Duodenal mucosa (tissue), 2 donors: ENCODE measurements at regions not wholly inside any gene's neighbourhood (a gene's known extent, or its start where the extent isn't known, plus 50 kb on each side); places are given as distances from the start of the nearest gene placed in this dataset.
"Not testable (repeated sequence)": the region's sequence is repeated elsewhere in the genome, so short reads cannot be mapped to it uniquely, and the experiment has no call there.

ENCODE experiments used
- H3K27ac ChIP-seq: one replicate; pipeline ENCODE4 v1.7.0; 2013; ENCODE audit warnings: low read depth, low read length
- H3K27me3 ChIP-seq, 2 donors: one replicate each; pipeline ENCODE4 v1.7.0; 2013; ENCODE audit warnings: low read length in 2 of 2, control low read depth in 1 of 2; ENCODE audit not compliant: insufficient read depth in 2 of 2, control insufficient read depth in 1 of 2
- H3K36me3 ChIP-seq, 2 donors: one replicate each; pipeline ENCODE4 v1.7.0; 2013; ENCODE audit warnings: low read length in 2 of 2, control low read depth in 1 of 2; ENCODE audit not compliant: insufficient read depth in 2 of 2, control insufficient read depth in 1 of 2
- H3K4me1 ChIP-seq, 2 donors: one replicate each; pipeline ENCODE4 v1.7.0; 2013; ENCODE audit warnings: low read length in 2 of 2, control low read depth in 1 of 2; ENCODE audit not compliant: insufficient read depth in 2 of 2, control insufficient read depth in 1 of 2
- H3K4me3 ChIP-seq, 2 donors: one replicate each; pipeline ENCODE4 v1.7.0; 2013; ENCODE audit warnings: low read length in 2 of 2, low read depth in 1 of 2
- H3K9ac ChIP-seq, 2 donors: one replicate each; pipeline ENCODE4 v1.7.0; 2013; ENCODE audit warnings: low read length in 2 of 2, low read depth in 1 of 2
- H3K9me3 ChIP-seq, 2 donors: one replicate each; pipeline ENCODE4 v1.7.0; 2013; ENCODE audit warnings: low read length in 2 of 2, control low read depth in 1 of 2; ENCODE audit not compliant: control insufficient read depth in 1 of 2

DNA sequence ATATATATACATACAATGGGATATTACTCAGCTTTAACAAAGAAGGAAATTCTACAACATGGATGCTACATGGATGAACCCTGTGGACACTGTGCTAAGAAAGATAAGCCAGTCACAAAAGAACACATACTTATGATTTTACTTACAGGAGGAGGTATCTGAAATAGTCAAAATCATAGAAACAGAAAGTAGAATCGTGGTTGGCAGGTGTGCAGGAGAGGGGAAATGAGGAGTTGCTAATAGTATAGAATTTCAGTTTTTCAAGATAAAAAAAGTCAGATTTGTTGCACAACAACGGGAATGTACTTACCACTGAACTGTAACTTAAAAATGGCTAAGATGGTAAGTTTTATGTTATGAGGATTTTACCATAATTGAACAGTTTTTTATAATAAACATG, 706.3 kb downstream of the TFAP2A start:
- Histone ChIP-seq H3K4me3 (no peak overlapping the region), H3K9ac (no peak overlapping the region), H3K27me3 (no peaks in the 10 kb centered on the region), H3K4me1 (no peaks in the 10 kb centered on the region), H3K9me3 (no peaks in the 10 kb centered on the region), H3K36me3 (no peaks in the 10 kb centered on the region), H3K27ac (no peak overlapping the region)

DNA sequence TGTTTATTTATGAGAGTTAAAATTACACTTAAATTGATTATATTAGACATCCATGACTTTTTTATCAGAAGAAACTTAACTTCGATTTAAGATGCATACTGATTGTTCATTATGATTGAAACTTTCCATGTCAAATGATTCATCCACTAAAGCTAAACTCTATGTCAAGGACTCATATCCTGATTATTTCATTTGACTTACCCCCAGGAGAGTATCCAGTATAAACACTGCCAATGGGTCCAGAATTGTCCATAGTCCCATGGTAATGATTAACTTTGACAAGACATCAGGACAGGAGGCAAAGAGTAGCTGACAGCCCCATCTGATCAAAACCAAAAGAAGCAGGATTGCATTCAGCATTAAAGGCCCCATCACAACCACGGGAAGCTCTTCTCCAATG, 709.9 kb downstream of the TFAP2A start:
- no peaks in the 10 kb centered on the region for H3K4me1 ChIP-seq
- no peak overlapping the region for H3K9ac ChIP-seq
- H3K4me3 ChIP-seq, result no peak overlapping the region
- H3K27ac ChIP-seq, result no peak overlapping the region
- no peaks in the 10 kb centered on the region for H3K27me3 ChIP-seq
- H3K9me3 ChIP-seq, result peaks cover 0 to 4% of the 10 kb centered on the region in 2 donors
- H3K36me3 ChIP-seq, result no peaks in the 10 kb centered on the region

DNA sequence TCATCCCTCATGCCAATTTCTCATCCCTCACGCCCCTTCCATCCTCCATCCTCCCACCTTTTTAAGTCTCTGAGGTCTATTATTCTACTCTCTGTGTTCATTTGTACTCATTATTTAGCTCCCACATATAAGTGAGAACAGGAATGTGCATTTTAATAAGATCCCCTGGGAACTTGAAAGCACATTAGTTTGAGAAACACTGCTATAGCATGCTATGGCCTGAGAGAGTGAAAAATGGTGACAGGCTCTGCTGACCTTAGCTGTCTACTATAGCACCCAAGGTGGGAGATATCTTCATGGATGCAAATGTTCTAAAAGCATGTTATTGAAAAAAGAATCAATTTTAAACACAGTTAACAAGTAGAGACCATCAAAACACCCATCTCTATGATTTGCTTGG, 712.0 kb downstream of the TFAP2A start:
- no peak overlapping the region for H3K4me3 ChIP-seq
- H3K27me3 ChIP-seq, result no peaks in the 10 kb centered on the region
- no peaks in the 10 kb centered on the region for H3K4me1 ChIP-seq
- H3K27ac ChIP-seq, result no peak overlapping the region
- H3K9ac ChIP-seq, result no peak overlapping the region
- H3K36me3 ChIP-seq, result no peaks in the 10 kb centered on the region
- peaks cover 0 to 8% of the 10 kb centered on the region in 2 donors for H3K9me3 ChIP-seq

DNA sequence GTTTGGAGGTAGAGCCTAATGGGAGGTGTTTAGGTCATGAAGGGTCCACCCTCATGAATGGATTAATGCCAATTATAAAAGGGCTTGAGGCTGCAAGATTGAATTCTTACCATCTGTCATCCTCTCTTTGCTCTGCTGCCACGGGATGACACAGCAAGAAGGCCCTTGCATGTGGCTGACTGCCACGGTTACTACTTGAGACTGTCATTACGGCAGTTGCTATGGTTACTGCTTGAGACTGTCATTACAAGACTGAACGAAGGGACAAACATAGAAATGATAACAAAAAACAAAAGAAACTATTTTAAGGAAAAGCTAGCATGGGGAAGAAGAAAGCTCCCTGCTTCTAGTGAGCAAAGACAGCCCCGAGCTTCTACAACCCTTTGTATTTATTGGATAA, 715.0 kb downstream of the TFAP2A start:
- no peak overlapping the region for H3K4me3 ChIP-seq
- H3K27ac ChIP-seq, result no peak overlapping the region
- peaks cover 0 to 8% of the 10 kb centered on the region in 2 donors for H3K9me3 ChIP-seq
- no peaks in the 10 kb centered on the region for H3K36me3 ChIP-seq
- no peaks in the 10 kb centered on the region for H3K4me1 ChIP-seq
- no peak overlapping the region for H3K9ac ChIP-seq
- H3K27me3 ChIP-seq, result no peaks in the 10 kb centered on the region

DNA sequence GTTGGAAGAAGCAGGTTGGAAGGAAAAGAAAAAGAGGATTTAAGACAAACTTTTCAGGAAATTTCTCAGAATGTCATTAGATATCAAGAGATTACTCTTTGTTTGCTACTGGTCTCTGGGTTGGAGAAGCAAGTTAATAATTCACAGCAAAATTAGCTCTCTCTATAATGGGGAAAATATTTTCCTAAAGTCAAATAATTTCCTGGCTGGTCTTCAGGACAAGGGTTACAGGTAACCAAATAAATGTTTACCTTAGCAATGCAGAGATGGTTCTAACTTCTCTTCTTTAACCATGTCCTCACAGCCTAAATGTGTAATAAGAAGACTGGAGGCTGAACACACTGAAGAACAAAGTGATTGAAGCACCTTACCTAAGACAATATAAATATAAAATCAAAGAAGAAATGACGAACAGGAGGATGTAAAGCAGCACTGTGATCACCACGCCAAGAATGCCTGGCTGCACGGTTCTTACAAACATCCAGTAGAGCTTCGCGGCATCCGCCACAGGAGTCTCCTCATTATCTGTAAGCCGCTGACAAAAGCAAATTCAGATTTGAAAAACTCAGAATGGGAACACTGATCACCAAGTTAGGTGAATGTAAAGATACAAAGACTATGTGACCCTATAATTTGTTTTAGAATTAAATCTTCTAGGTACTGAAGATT, 717.5 kb downstream of the TFAP2A start:
- Histone ChIP-seq H3K36me3 (no peaks in the 10 kb centered on the region), H3K4me1 (no peaks in the 10 kb centered on the region), H3K27me3 (no peaks in the 10 kb centered on the region), H3K4me3 (no peak overlapping the region), H3K27ac (no peak overlapping the region), H3K9ac (no peak overlapping the region), H3K9me3 (peaks cover 0 to 8% of the 10 kb centered on the region in 2 donors)

DNA sequence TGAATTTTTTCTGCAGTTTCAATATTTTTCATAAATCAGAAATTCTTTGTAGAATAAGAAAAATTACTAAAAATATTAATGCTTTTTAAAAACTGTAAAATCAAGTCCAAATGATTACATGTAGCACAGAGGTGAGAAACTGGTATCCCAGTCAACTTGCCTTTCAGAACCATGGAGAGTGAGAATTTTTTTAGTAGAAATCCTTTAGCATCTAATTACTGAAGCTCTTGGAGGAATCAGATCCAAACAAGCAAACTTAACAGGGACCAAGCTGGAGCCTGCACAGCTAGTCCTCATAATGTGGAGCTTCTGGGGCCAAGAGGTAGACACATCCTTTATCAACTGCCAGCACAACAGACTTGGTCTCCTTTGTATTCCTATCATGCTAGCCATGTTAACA, 724.5 kb downstream of the TFAP2A start:
- Histone ChIP-seq H3K27me3 (no peaks in the 10 kb centered on the region), H3K9ac (no peak overlapping the region), H3K4me1 (no peaks in the 10 kb centered on the region), H3K36me3 (no peaks in the 10 kb centered on the region), H3K9me3 (peaks cover 0 to 3% of the 10 kb centered on the region in 2 donors), H3K27ac (no peak overlapping the region), H3K4me3 (no peak overlapping the region)

DNA sequence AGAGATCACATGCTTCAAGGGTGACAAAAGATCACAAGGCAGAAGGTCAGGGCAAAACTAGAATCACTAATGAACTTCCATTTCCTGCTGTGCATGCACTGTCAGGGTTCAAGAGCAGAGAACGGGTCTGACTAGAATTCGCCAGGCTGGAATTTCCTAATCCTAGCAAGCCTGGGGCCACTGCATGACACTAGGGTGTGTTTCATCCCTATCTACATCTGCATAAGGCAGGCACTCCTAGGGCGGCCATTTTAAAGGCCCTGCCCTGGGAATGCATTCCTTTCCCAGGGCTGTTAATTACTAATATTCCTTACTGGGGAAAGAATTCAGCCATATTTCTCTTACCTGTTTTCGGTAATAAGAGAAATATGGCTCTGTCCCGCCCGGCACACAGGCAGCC, 734.1 kb downstream of the TFAP2A start:
- H3K9me3 ChIP-seq, result peaks cover 4 to 21% of the 10 kb centered on the region in 2 donors
- H3K36me3 ChIP-seq, H3K27me3 ChIP-seq, H3K4me1 ChIP-seq, H3K27ac ChIP-seq, H3K9ac ChIP-seq, H3K4me3 ChIP-seq: not testable (repeated sequence)

DNA sequence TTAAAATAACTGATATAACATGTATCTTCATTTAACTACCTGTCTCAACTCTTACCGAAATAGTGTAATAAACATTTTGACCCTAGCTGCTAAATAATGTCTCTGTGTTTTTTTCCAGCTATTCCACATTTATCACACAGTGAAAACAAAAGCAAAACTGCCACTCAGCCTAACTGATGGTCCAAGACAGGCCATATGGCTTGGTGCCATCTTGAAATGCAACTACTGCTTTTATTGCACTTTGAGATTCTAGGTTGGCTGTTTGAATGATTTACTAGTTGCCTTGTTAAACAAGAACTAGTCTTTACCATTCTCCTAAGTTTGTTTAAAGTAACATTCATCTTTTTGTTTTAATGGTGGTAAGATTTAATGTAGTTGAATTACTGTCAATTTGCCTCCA, 739.8 kb downstream of the TFAP2A start:
- Histone ChIP-seq H3K9ac (no peak overlapping the region), H3K27me3 (no peaks in the 10 kb centered on the region), H3K9me3 (peaks cover 2 to 14% of the 10 kb centered on the region in 2 donors), H3K27ac (no peak overlapping the region), H3K4me1 (no peaks in the 10 kb centered on the region), H3K4me3 (no peak overlapping the region), H3K36me3 (no peaks in the 10 kb centered on the region)

DNA sequence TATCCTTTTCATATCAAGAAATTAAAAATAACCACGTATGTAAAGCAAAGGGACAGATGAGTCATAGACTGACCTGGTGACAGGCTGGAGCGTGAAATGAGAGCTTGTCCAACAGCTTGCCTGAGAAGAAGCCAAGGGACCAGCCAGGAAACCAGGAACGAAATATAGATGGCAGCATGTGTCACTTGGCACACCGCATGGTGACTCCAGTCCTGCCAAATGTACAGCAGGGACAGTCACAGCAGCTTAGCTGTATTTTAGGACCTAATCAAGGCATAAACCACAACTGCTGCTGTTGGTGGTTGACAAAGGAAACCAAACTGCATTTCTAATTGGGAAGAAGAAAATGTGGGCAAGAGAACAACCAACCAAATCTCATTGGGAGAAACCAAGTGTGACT, 755.0 kb downstream of the TFAP2A start:
- no peak overlapping the region for H3K9ac ChIP-seq
- H3K9me3 ChIP-seq, result peaks cover 0 to under 1% of the 10 kb centered on the region in 2 donors
- H3K4me3 ChIP-seq, result no peak overlapping the region
- no peaks in the 10 kb centered on the region for H3K36me3 ChIP-seq
- H3K27me3 ChIP-seq, result no peaks in the 10 kb centered on the region
- no peaks in the 10 kb centered on the region for H3K4me1 ChIP-seq
- H3K27ac ChIP-seq, result no peak overlapping the region

DNA sequence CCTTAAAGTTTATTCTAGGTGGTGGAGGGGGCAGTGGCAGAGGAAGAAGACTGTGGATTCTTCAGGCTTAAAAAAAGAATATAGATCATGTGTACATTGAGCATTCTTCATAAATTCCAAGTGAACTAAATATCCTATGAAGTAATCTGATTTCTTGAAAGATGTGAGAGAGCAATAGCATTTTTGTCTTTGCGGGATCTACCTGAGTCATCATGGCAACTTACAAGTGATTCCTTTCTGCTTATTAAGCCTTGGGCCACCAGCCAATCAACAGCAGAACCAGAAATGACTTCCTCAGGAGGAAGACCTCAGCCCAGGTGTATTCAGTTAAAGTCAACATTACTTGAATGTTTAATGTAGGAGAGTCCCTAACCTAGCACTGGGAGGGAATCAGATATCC, 756.9 kb downstream of the TFAP2A start:
- Histone ChIP-seq H3K4me3 (no peak overlapping the region), H3K9ac (no peak overlapping the region), H3K36me3 (no peaks in the 10 kb centered on the region), H3K4me1 (no peaks in the 10 kb centered on the region), H3K27ac (no peak overlapping the region), H3K27me3 (no peaks in the 10 kb centered on the region), H3K9me3 (peaks cover 0 to 2% of the 10 kb centered on the region in 2 donors)

DNA sequence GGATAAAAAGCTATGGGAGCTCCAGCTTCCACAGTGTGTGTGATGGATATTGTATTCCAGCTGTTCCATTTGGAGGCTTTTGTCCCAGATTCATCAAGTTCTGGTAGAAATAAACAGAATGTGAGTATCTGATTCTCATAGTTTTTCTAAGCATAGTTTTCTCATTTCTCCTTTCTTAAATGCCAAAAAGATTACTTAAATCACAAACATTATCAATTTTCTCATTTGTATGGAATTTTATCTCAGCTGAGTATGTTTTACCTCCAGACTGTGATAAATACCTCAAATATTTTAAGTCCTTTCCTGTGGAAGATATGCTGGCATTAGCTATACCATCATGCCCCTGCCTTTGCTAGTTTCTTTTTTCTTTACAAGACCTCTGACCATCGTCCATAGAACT, 767.3 kb downstream of the TFAP2A start:
- Histone ChIP-seq H3K4me3 (no peak overlapping the region), H3K9me3 (no peaks in the 10 kb centered on the region), H3K36me3 (no peaks in the 10 kb centered on the region), H3K27ac (no peak overlapping the region), H3K27me3 (no peaks in the 10 kb centered on the region), H3K9ac (no peak overlapping the region), H3K4me1 (no peaks in the 10 kb centered on the region)
